ENCODE measurements at regions not wholly inside any gene's neighbourhood (a gene's known extent, or its start where the extent isn't known, plus 50 kb on each side); places are given as distances from the start of the nearest gene placed in this dataset.
A peak's percentile ranks its signal among the peaks of the same experiment; 100 is the strongest.

- TF ChIP-seq, protein P1, sequence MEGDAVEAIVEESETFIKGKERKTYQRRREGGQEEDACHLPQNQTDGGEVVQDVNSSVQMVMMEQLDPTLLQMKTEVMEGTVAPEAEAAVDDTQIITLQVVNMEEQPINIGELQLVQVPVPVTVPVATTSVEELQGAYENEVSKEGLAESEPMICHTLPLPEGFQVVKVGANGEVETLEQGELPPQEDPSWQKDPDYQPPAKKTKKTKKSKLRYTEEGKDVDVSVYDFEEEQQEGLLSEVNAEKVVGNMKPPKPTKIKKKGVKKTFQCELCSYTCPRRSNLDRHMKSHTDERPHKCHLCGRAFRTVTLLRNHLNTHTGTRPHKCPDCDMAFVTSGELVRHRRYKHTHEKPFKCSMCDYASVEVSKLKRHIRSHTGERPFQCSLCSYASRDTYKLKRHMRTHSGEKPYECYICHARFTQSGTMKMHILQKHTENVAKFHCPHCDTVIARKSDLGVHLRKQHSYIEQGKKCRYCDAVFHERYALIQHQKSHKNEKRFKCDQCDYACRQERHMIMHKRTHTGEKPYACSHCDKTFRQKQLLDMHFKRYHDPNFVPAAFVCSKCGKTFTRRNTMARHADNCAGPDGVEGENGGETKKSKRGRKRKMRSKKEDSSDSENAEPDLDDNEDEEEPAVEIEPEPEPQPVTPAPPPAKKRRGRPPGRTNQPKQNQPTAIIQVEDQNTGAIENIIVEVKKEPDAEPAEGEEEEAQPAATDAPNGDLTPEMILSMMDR (IDR thresholded peaks at IDR 0.05): no peak
- no peak overlapping the region for H3K4me3 ChIP-seq
- no peak overlapping the region for H3K27ac ChIP-seq
- DNase-seq (ENCODE audit: low spot score): no peak
Measured at GRCh38 chr6:2454180-2454579, 208.8 kb upstream of the GMDS start.

GRCh38 chr6:2450546-2450945, 205.1 kb upstream of the GMDS start:
- DNase-seq (ENCODE audit: low spot score): no peak
- TF ChIP-seq, protein P1 (IDR thresholded peaks at IDR 0.05): no peak

DNA sequence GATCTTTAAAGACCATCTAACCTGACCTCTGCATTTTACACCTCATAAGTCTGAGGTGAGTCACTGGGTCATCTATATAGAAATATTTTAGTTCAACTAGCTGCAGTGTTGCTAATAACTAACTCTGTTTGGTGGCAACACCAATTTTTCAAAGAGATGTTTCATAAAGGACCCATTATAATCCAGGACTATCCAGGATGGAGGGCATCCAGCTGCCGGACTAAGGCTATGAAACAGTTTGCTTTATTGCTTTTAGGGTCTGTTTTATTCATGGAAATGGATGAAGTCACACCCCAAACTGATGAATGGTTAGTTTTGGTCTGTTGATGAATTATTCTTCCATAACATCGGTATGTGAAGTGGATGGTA, 204.2 kb upstream of the GMDS start:
- DNase-seq (ENCODE audit: low spot score): no peak
- Histone ChIP-seq H3K4me3 (no peak overlapping the region), H3K27ac (no peak overlapping the region)
- TF ChIP-seq, protein P1 (IDR thresholded peaks at IDR 0.05): no peak

More at GRCh38 chr6:2450546-2450945, 205.1 kb upstream of the GMDS start:
- Histone ChIP-seq H3K27ac (no peak overlapping the region), H3K4me3 (no peak overlapping the region)

DNA sequence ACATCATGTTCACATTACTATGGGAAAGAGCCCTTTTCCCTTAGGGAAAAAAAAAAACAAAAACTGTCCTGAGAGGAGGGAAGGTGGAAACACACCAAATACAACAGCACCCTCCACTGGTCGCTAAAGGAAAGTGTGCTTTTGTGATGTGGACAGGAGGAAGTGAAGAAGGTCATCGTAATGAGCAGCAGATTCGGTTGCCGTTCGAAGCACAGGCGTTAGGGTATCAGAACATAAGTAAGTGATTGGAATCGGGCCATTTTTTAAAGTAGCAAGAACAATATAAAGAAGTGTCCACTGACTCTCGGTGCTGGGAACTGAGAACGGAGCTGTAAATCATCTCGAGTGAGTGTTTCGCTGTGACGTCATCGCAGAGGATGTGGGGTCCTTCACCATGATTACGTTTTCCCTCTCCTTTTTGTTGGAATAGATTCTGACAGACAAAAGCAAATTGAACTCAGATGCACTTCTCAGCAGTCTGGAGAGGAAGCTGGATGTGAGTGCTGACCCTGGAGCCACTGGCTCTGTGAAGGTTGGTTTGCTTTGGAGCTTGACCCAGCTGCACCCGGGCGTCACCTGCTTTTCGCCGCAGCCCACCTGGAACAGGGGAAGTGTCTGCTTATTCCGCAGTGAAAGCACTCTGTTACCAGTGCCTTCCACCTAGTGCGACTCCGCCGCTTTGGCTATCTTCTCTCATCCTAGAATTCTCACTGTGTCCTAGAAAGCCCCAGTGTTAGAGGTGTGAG, 203.6 kb upstream of the GMDS start:
- TF ChIP-seq, protein P1 (IDR thresholded peaks at IDR 0.05): peak; percentile 38
- Histone ChIP-seq H3K27ac (no peak overlapping the region), H3K4me3 (peak overlapping the region; percentile 55)
- no peak for DNase-seq (ENCODE audit: low spot score)

DNA sequence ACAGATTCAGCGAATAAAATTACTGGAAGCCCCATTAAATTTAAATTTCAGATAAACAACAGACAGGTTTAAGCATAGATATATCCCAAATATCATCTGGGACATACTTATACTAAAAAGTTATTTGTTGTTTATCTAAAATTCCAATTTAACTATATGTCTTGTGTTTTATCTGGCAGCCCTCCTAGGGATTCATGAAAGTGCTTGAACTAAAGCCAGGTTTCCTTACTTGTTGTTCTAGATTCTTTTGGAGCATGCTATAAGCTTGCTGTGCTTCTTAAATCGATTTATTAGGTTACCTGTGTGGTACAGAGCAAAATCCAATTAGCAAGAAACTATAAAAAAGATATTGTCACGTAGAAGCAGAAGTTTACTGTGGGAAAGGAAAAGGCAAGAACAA, 202.5 kb upstream of the GMDS start:
- TF ChIP-seq, protein P1 (IDR thresholded peaks at IDR 0.05): no peak
- H3K27ac ChIP-seq: no peak overlapping the region
- DNase-seq (ENCODE audit: low spot score): no peak
- no peak overlapping the region for H3K4me3 ChIP-seq

DNA sequence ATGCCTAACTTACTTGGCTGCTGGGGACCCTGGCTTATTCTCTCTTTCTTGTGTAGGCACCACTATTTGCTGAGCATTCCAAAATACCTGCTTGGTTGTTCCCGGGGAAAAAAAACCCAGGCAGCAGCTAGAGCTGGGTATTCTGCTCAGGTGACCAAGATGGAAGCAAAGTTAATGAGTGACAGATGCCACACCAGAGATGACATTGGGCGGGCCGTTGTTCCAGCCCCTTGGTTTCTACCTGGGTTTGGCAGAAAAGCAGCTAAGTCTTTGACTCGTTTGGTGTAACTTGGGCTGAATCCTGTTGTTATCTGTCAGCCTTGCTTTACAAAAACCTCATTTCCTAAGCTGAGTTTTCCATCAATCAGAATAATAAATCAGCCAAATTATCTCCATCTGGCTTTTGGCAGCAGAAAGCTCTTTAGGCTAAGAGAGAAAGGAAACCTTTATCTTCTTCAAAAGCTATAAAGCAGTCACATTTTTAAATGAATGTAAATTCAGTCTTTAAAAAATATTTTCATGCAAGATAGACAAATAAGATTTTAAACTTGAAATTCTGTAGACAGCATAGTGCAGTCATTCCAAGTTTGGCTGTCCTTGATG, 202.0 kb upstream of the GMDS start:
- no peak for DNase-seq (ENCODE audit: low spot score)
- Histone ChIP-seq H3K27ac (no peak overlapping the region), H3K4me3 (no peak overlapping the region)
- TF ChIP-seq, protein P1 (IDR thresholded peaks at IDR 0.05): no peak

Data from coronary artery (tissue), 2 donors.